HG02642 (cell line): ENCODE measurements at regions not wholly inside any gene's neighbourhood (a gene's known extent, or its start where the extent isn't known, plus 50 kb on each side); places are given as distances from the start of the nearest gene placed in this dataset.
"Not testable (repeated sequence)": the region's sequence is repeated elsewhere in the genome, so short reads cannot be mapped to it uniquely, and the experiment has no call there.

Experiments
- ATAC-seq: cut with Tn5 transposase; IDR thresholded peaks from one replicate; pipeline ENCODE4 v1.9.1; 2021; ENCODE audit warnings: mild to moderate bottlenecking; ENCODE audit not compliant: unreplicated experiment, poor library complexity

- ATAC-seq: no peak
Observed at GRCh38 chr5:143638654-143639053, 173.3 kb upstream of the HMHB1 start.

GRCh38 chr5:143636931-143637528 lies 174.9 kb upstream of the HMHB1 start:
- no peak for ATAC-seq

- ATAC-seq: no peak
Observed at GRCh38 chr5:143635888-143636287, 176.1 kb upstream of the HMHB1 start.

- ATAC-seq: no peak
Observed at GRCh38 chr5:143635146-143635752, 176.7 kb upstream of the HMHB1 start.

GRCh38 chr5:143634689-143635088 lies 177.3 kb upstream of the HMHB1 start:
- no peak for ATAC-seq

- no peak for ATAC-seq
Observed at GRCh38 chr5:143629871-143630659, 181.9 kb upstream of the HMHB1 start.

GRCh38 chr5:143625048-143625447 lies 186.9 kb upstream of the HMHB1 start:
- not testable (repeated sequence) for ATAC-seq

- no peak for ATAC-seq
Observed at GRCh38 chr5:143624465-143624864, 187.5 kb upstream of the HMHB1 start.

- ATAC-seq: no peak
Observed at GRCh38 chr5:143619040-143619439, 192.9 kb upstream of the HMHB1 start.

GRCh38 chr5:143618141-143618540 lies 193.8 kb upstream of the HMHB1 start:
- no peak for ATAC-seq

GRCh38 chr5:143614831-143615230 lies 197.1 kb upstream of the HMHB1 start:
- no peak for ATAC-seq

- no peak for ATAC-seq
Observed at GRCh38 chr5:143613329-143613728, 198.6 kb upstream of the HMHB1 start.

GRCh38 chr5:143610946-143611345 lies 201.0 kb upstream of the HMHB1 start:
- no peak for ATAC-seq

GRCh38 chr5:143606043-143606752 lies 202.7 kb upstream of the NR3C1 start:
- peak; percentile 79 for ATAC-seq

GRCh38 chr5:143605403-143606005 lies 202.0 kb upstream of the NR3C1 start:
- peak; percentile 59 for ATAC-seq

- ATAC-seq: no peak
Observed at GRCh38 chr5:143601917-143602333, 198.4 kb upstream of the NR3C1 start.

- ATAC-seq: no peak
Observed at GRCh38 chr5:143601357-143601756, 197.9 kb upstream of the NR3C1 start.

- ATAC-seq: no peak
Observed at GRCh38 chr5:143600396-143601075, 197.1 kb upstream of the NR3C1 start.

- no peak for ATAC-seq
Observed at GRCh38 chr5:143599474-143599873, 196.0 kb upstream of the NR3C1 start.

- no peak for ATAC-seq
Observed at GRCh38 chr5:143596824-143597223, 193.3 kb upstream of the NR3C1 start.
